ENCODE measurements at regions not wholly inside any gene's neighbourhood (a gene's known extent, or its start where the extent isn't known, plus 50 kb on each side); places are given as distances from the start of the nearest gene placed in this dataset.
A peak's percentile ranks its signal among the peaks of the same experiment; 100 is the strongest.
"Not testable (repeated sequence)": the region's sequence is repeated elsewhere in the genome, so short reads cannot be mapped to it uniquely, and the experiment has no call there.

GRCh38 chr5:17326600-17327037 is 109.2 kb downstream of the BASP1 start:
- DNase-seq = no peak

- DNase-seq = no peak
Observed at GRCh38 chr5:17327048-17327625, 109.7 kb downstream of the BASP1 start.

GRCh38 chr5:17329571-17329970 is 112.1 kb downstream of the BASP1 start:
- no peak for DNase-seq

GRCh38 chr5:17330386-17330785 is 113.0 kb downstream of the BASP1 start:
- no peak for DNase-seq

- no peak for DNase-seq
Observed at GRCh38 chr5:17331651-17332050, 114.2 kb downstream of the BASP1 start.

- no peak for DNase-seq
Observed at GRCh38 chr5:17333755-17334154, 116.3 kb downstream of the BASP1 start.

- no peak for DNase-seq
Observed at GRCh38 chr5:17336054-17336453, 118.6 kb downstream of the BASP1 start.

GRCh38 chr5:17336723-17337122 is 119.3 kb downstream of the BASP1 start:
- DNase-seq = not testable (repeated sequence)

- no peak for DNase-seq
Observed at GRCh38 chr5:17339841-17340240, 122.4 kb downstream of the BASP1 start.

GRCh38 chr5:17340379-17340778 is 122.9 kb downstream of the BASP1 start:
- no peak for DNase-seq

GRCh38 chr5:17340819-17341218 is 123.4 kb downstream of the BASP1 start:
- DNase-seq = no peak

GRCh38 chr5:17343675-17344074 is 126.2 kb downstream of the BASP1 start:
- DNase-seq = peak; percentile 19 to 51 (median 40)

GRCh38 chr5:17346811-17347210 is 129.4 kb downstream of the BASP1 start:
- no peak for DNase-seq

- DNase-seq = no peak
Observed at GRCh38 chr5:17352223-17352622, 134.8 kb downstream of the BASP1 start.

GRCh38 chr5:17354265-17354664 is 136.8 kb downstream of the BASP1 start:
- DNase-seq = no peak

- peak in 3 of 4 experiments; percentile 33 to 72 (median 63) for DNase-seq
Observed at GRCh38 chr5:17355586-17356346, 138.3 kb downstream of the BASP1 start.

- DNase-seq = peak in 2 of 4 experiments; percentile 18 to 43
Observed at GRCh38 chr5:17356551-17356950, 139.1 kb downstream of the BASP1 start.

- no peak for DNase-seq
Observed at GRCh38 chr5:17357504-17357903, 140.1 kb downstream of the BASP1 start.

GRCh38 chr5:17358031-17358430 is 140.0 kb upstream of the TAF11L2 start:
- no peak for DNase-seq

GRCh38 chr5:17359451-17360011 is 138.5 kb upstream of the TAF11L2 start:
- peak; percentile 60 to 90 (median 78) for DNase-seq

GRCh38 chr5:17360879-17361278 is 137.2 kb upstream of the TAF11L2 start:
- DNase-seq = no peak

GRCh38 chr5:17361331-17361730 is 136.7 kb upstream of the TAF11L2 start:
- no peak for DNase-seq

GRCh38 chr5:17364987-17365810 is 132.8 kb upstream of the TAF11L2 start:
- no peak for DNase-seq
